B cell (primary cell): ENCODE measurements at regions not wholly inside any gene's neighbourhood (a gene's known extent, or its start where the extent isn't known, plus 50 kb on each side); places are given as distances from the start of the nearest gene placed in this dataset.
"Not testable (repeated sequence)": the region's sequence is repeated elsewhere in the genome, so short reads cannot be mapped to it uniquely, and the experiment has no call there.

Experiments used
- ATAC-seq: fragments of 200-7000 bp; cut with Tn5 transposase; one replicate; pipeline ENCODE4 v1.10.0; 2021; ENCODE audit warnings: low read depth, mild to moderate bottlenecking, moderate number of reproducible peaks, moderate library complexity
- CTCF ChIA-PET: fragments of 350-600 bp; sonication (Branson Sonifier 250); formaldehyde crosslinking; loops from one replicate; lab custom pipeline; 2021; ENCODE audit warnings: antibody characterized with exemption, inconsistent platforms; lab: Charles Lee
- POLR2A ChIA-PET: fragments of 350-600 bp; sonication (Branson Sonifier 250); formaldehyde crosslinking; loops from one replicate; lab custom pipeline; 2021; ENCODE audit warnings: antibody characterized with exemption; lab: Charles Lee
- DNase-seq: peaks from one replicate; pipeline ENCODE4 v3.0.0; 2013
- H2AFZ ChIP-seq: 2 replicates; pipeline ENCODE4 v1.6.1; 2012; ENCODE audit warnings: mild to moderate bottlenecking, low read depth, low read length; ENCODE audit not compliant: insufficient read depth, poor library complexity, severe bottlenecking
- H3K27ac ChIP-seq, 2 donors: 1 replicate in 1 of 2; 2 replicates in 1 of 2; pipeline ENCODE4 v1.5.1; 2012 to 2013; ENCODE audit warnings: low read length in 2 of 2, mild to moderate bottlenecking in 2 of 2, moderate library complexity in 1 of 2
- H3K27me3 ChIP-seq, 4 experiments: fragments of 200-600 bp in 1 of 4; sonication (generic) in 1 of 4; replicated peaks in 1 of 4; 1 replicate in 2 of 4; 2 replicates in 2 of 4; pipeline versions ENCODE4 v1.6.1 to v1.7.0; 2013 to 2016; ENCODE audit warnings: low read length in 3 of 4, mild to moderate bottlenecking in 2 of 4, mixed read lengths in 1 of 4, moderate library complexity in 1 of 4; ENCODE audit not compliant: insufficient read depth in 4 of 4, control insufficient read depth in 3 of 4; ENCODE audit errors: control extremely low read depth in 1 of 4
- H3K36me3 ChIP-seq, 2 experiments: replicated peaks in 1 of 2; 1 replicate in 1 of 2; 2 replicates in 1 of 2; pipeline versions ENCODE4 v1.6.1 to v1.7.1; 2013; ENCODE audit warnings: low read length in 1 of 2; ENCODE audit not compliant: insufficient read depth in 2 of 2, control insufficient read depth in 1 of 2; ENCODE audit errors: control extremely low read depth in 1 of 2, extremely low read depth in 1 of 2
- H3K4me1 ChIP-seq, 2 donors: fragments of 200-600 bp in 1 of 2; sonication (generic) in 1 of 2; 1 replicate in 1 of 2; 2 replicates in 1 of 2; pipeline versions ENCODE4 v1.5.1 to v1.6.1; 2013 to 2017; ENCODE audit warnings: low read length in 2 of 2; ENCODE audit not compliant: control insufficient read depth in 2 of 2, insufficient read depth in 2 of 2
- H3K4me2 ChIP-seq: replicated peaks from 2 replicates; pipeline ENCODE3; 2012; ENCODE audit warnings: mild to moderate bottlenecking, low read depth, low read length; ENCODE audit not compliant: poor library complexity, severe bottlenecking
- H3K4me3 ChIP-seq, 5 experiments: fragments of 200-600 bp in 1 of 5; sonication (generic) in 1 of 5; 1 replicate in 3 of 5; 2 replicates in 2 of 5; pipeline versions ENCODE4 v1.5.1 to v1.7.0; 2011 to 2016; ENCODE audit warnings: low read length in 4 of 5, mild to moderate bottlenecking in 4 of 5, low read depth in 2 of 5, control low read depth in 1 of 5, moderate library complexity in 1 of 5; ENCODE audit not compliant: insufficient read depth in 1 of 5; ENCODE audit errors: control extremely low read depth in 1 of 5, extremely low read depth in 1 of 5
- H3K79me2 ChIP-seq: fragments of 200-600 bp; sonication (generic); one replicate; pipeline ENCODE4 v1.6.0; 2016; ENCODE audit warnings: low read length; ENCODE audit not compliant: control insufficient read depth, insufficient read depth
- H3K9ac ChIP-seq: fragments of 200-600 bp; sonication (generic); 2 replicates; pipeline ENCODE4 v1.6.1; 2017; ENCODE audit warnings: mild to moderate bottlenecking, low read length, moderate library complexity
- H3K9me3 ChIP-seq, 3 donors: one replicate each; pipeline versions ENCODE4 v1.6.1 to v1.7.1; 2013; ENCODE audit warnings: low read length in 2 of 3; ENCODE audit not compliant: control insufficient read depth in 2 of 3, insufficient read depth in 1 of 3; ENCODE audit errors: control extremely low read depth in 1 of 3
- H4K20me1 ChIP-seq: 2 replicates; pipeline ENCODE4 v1.6.0; 2012; ENCODE audit warnings: mild to moderate bottlenecking, low read length; ENCODE audit not compliant: insufficient read depth, control insufficient read depth, poor library complexity, severe bottlenecking
- H3K27ac Mint-ChIP-seq: one replicate; pipeline ENCODE4 v1.8.0; 2021; ENCODE audit warnings: mixed read lengths
- H3K27me3 Mint-ChIP-seq: one replicate; pipeline ENCODE4 v1.8.0; 2021; ENCODE audit warnings: mixed read lengths
- H3K4me1 Mint-ChIP-seq: one replicate; pipeline ENCODE4 v1.8.0; 2021; ENCODE audit warnings: mixed read lengths
- H3K4me3 Mint-ChIP-seq: one replicate; pipeline ENCODE4 v1.8.0; 2021; ENCODE audit warnings: mixed read lengths
- H3K9me3 Mint-ChIP-seq: one replicate; pipeline ENCODE4 v1.8.0; 2022; ENCODE audit warnings: mixed read lengths; ENCODE audit not compliant: insufficient read depth
- CTCF ChIP-seq: fragments of 200-600 bp; IDR thresholded peaks from one replicate; pipeline ENCODE4 v1.8.0; 2022; ENCODE audit warnings: antibody characterized with exemption, mild to moderate bottlenecking
- EZH2 ChIP-seq: IDR thresholded peaks from 2 replicates; pipeline ENCODE4 v1.6.1; 2012; ENCODE audit warnings: borderline replicate concordance, low read depth, mild to moderate bottlenecking, moderate library complexity, low read length; ENCODE audit not compliant: insufficient read depth, poor library complexity, severe bottlenecking
- WGBS: methylation state at CpG from one replicate; pipeline ENCODE4 v1.1.5; 2013; ENCODE audit warnings: missing lambda C conversion rate; ENCODE audit not compliant: insufficient coverage; 5-methylcytosine and 5-hydroxymethylcytosine counted together
- intact Hi-C: fragments of 100-400 bp; cut with micrococcal nuclease; formaldehyde crosslinking; loops from one replicate; pipeline ENCODE4 v1.10.0; 2022

DNA sequence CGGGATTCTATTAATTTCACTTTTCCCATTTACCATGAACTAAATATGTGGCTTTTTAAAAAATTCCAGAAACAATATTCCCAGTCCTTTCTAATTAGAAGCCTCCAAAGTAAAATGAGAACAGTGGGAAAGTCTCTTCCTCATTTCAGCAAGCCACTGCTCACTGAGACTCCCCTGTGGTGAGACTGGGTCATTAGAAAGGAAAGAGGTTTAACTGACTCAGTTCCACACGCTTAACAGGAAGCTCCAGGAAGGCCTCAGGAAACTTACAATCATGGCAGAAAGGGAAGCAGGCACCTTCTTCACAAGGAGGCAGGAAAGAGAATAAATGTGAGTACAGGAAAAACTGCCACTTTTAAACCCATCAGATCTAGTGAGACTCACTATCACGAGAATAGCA, 258.9 kb upstream of the CHAC2 start:
- H3K27ac ChIP-seq: no peak overlapping the region
- Mint-ChIP-seq H3K27me3 (peaks cover 4% of the 10 kb centered on the region), H3K4me3 (no peak overlapping the region), H3K27ac (no peak overlapping the region), H3K9me3 (no peaks in the 10 kb centered on the region), H3K4me1 (no peaks in the 10 kb centered on the region)
- no peak overlapping the region for H3K4me3 ChIP-seq
- intact Hi-C loops: no loop called here
- no peak for DNase-seq
- no peaks in the 10 kb centered on the region for H3K9me3 ChIP-seq
- H3K36me3 ChIP-seq: no peaks in the 10 kb centered on the region
- H3K4me2 ChIP-seq: no peak overlapping the region
- no peak for ATAC-seq
- CTCF ChIA-PET: no interaction called here
- no peaks in the 10 kb centered on the region for H3K79me2 ChIP-seq
- TF ChIP-seq EZH2 (no peak), CTCF (no peak)
- H3K27me3 ChIP-seq: no peaks in the 10 kb centered on the region
- H3K4me1 ChIP-seq: no peaks in the 10 kb centered on the region
- WGBS: no CpG with 5 or more reads among the region's 3 CpGs
- no peaks in the 10 kb centered on the region for H4K20me1 ChIP-seq
- POLR2A ChIA-PET: no interaction called here
- no peak overlapping the region for H2AFZ ChIP-seq
- no peak overlapping the region for H3K9ac ChIP-seq

DNA sequence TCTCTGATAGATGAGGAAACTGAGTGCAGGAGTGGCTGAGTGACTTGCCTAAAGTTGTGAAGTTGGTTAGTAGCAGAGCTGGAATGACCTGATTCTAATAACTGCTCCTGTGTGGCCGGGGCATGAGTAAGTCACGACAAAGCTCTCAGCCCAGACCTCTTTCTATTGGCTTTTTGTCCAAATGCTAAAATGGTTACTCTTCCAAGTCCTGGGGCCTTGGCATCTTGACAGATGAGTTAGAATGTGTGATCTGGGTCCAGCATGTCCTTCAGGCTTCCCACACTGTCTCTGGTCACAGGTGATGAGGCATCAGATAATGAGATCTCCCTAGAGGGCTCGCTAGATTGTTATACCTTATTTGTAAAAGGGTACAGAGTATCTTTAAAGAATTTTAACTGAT, 260.5 kb upstream of the CHAC2 start:
- WGBS: 100% methylated on average over 1 of the region's 3 CpGs
- H3K27me3 Mint-ChIP-seq, ATAC-seq, H3K27ac ChIP-seq, H3K27me3 ChIP-seq, DNase-seq, H3K4me3 ChIP-seq, H3K9ac ChIP-seq, POLR2A ChIA-PET, CTCF ChIA-PET, H3K27ac Mint-ChIP-seq, H3K4me1 ChIP-seq, H3K79me2 ChIP-seq, H3K4me3 Mint-ChIP-seq, H3K9me3 ChIP-seq, H3K4me2 ChIP-seq, H2AFZ ChIP-seq, H3K4me1 Mint-ChIP-seq, H3K36me3 ChIP-seq, H3K9me3 Mint-ChIP-seq, intact Hi-C loops, H4K20me1 ChIP-seq: not testable (repeated sequence)
